ENCODE measurements at regions not wholly inside any gene's neighbourhood (a gene's known extent, or its start where the extent isn't known, plus 50 kb on each side); places are given as distances from the start of the nearest gene placed in this dataset.

DNA sequence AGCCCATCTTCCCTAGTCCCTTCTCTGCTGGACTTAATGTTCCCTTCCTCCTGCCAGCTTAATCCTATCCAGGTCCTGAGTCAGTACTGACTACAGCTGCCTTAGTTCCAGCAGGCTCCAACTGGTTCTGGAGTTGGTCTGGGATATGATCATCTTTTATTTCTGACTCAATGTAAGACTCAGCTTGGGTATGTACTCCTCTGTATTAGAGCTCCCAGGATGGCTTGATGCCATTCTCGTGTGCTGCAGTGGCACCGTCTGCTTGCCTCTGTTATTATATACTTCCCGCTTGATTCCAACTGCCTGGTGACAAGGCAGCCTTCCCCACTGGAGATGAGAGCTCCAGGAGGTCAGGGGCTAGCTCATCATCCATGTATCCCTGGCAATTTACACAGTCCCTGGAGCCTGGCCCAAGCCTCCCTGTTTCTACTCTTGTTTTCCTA is 164.4 kb upstream of the DPT start:
- TF ChIP-seq, protein P1, sequence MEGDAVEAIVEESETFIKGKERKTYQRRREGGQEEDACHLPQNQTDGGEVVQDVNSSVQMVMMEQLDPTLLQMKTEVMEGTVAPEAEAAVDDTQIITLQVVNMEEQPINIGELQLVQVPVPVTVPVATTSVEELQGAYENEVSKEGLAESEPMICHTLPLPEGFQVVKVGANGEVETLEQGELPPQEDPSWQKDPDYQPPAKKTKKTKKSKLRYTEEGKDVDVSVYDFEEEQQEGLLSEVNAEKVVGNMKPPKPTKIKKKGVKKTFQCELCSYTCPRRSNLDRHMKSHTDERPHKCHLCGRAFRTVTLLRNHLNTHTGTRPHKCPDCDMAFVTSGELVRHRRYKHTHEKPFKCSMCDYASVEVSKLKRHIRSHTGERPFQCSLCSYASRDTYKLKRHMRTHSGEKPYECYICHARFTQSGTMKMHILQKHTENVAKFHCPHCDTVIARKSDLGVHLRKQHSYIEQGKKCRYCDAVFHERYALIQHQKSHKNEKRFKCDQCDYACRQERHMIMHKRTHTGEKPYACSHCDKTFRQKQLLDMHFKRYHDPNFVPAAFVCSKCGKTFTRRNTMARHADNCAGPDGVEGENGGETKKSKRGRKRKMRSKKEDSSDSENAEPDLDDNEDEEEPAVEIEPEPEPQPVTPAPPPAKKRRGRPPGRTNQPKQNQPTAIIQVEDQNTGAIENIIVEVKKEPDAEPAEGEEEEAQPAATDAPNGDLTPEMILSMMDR (conservative IDR thresholded peaks at IDR 0.05; ENCODE audit: control insufficient read depth, insufficient read depth, low read depth, low read length) = no peak
- DNase-seq (ENCODE audit: low read depth) = peak; percentile 91
- no peak overlapping the region for H3K4me3 ChIP-seq (ENCODE audit: control insufficient read depth, low read depth, low read length)

DNA sequence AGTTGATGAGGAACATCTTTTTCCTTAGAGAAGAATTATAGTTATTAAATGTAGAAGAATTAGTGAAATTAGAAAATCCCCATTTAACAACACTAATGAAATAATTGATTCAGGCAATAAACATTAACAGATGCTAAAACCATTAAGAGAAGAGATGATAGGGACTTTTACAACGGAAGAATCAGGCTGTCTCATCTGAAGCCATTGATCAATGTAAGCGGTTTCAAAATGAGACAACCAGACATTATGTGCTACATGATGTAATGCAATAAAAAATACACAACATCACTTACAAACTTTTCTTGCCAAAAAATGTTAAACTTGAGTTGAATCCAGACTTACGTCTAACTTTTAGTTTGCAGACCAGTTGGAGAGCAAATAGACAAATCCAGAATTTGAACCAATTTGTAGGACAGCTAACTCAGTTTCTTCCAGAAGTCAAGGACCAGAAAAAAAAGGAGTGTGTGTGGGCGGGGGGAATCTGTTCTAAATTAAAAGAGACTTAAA is 165.4 kb upstream of the DPT start:
- H3K4me3 ChIP-seq (ENCODE audit: control insufficient read depth, low read depth, low read length) = no peak overlapping the region
- peak; percentile 47 for DNase-seq (ENCODE audit: low read depth)
- TF ChIP-seq, protein P1 (conservative IDR thresholded peaks at IDR 0.05; ENCODE audit: control insufficient read depth, insufficient read depth, low read depth, low read length) = no peak

DNA sequence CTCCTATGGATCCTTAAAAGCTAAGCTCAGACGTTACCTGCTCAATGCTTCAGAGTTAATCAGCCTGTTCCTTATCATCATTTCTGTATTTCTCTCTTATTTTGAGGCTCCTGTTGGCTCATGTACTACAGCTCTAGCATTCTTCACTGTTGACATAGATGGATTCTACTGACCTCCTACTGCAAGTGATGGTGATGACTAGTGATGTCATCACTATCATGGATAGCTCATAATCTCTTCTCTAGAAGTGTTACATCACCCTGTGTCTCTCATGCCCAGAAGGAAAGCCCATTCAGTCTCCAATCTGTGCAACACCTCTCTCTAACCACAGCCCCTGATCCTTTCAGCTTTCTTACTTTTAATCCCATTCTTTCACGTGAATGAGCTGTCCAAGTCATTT is 168.2 kb upstream of the DPT start:
- TF ChIP-seq, protein P1 (conservative IDR thresholded peaks at IDR 0.05; ENCODE audit: control insufficient read depth, insufficient read depth, low read depth, low read length) = no peak
- no peak overlapping the region for H3K4me3 ChIP-seq (ENCODE audit: control insufficient read depth, low read depth, low read length)
- DNase-seq (ENCODE audit: low read depth) = peak; percentile 21

DNA sequence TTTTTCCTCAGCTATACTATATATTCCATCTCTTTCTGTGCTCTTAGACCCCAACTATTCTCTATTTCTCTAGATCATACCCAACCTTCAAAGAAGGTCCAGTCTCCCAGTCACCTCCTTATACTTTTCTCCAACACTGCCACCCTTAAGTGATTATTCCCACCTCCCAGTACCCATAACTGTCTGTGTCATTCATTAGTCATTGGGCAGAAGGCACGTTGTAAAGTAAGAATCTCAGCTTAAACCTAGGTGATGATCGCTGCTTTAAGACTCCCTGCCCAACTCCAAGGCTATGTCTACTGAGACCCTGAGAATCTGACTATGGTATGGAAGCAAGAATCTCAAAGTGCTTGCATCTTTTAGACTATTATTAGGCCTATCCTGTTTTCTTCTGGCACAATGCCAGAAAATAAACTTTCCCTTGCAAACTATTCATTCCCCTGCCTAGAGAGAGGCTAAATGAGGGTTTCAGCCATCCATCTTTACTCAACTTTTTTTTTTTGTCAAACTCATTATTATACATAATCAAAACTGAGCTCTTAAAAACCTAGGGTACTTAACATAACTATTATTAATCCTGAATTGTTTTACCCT is 174.3 kb upstream of the DPT start:
- H3K4me3 ChIP-seq (ENCODE audit: control insufficient read depth, low read depth, low read length) = no peak overlapping the region

GRCh38 chr1:168905633-168906032 is 176.6 kb upstream of the DPT start:
- TF ChIP-seq, protein P1 (conservative IDR thresholded peaks at IDR 0.05; ENCODE audit: control insufficient read depth, insufficient read depth, low read depth, low read length) = no peak
- no peak overlapping the region for H3K4me3 ChIP-seq (ENCODE audit: control insufficient read depth, low read depth, low read length)
- DNase-seq (ENCODE audit: low read depth) = no peak

More for the DNA sequence above, 174.3 kb upstream of the DPT start:
- no peak for DNase-seq (ENCODE audit: low read depth)
- TF ChIP-seq, protein P1 (conservative IDR thresholded peaks at IDR 0.05; ENCODE audit: control insufficient read depth, insufficient read depth, low read depth, low read length) = no peak

- TF ChIP-seq, protein P1 (conservative IDR thresholded peaks at IDR 0.05; ENCODE audit: control insufficient read depth, insufficient read depth, low read depth, low read length) = no peak
- no peak for DNase-seq (ENCODE audit: low read depth)
- H3K4me3 ChIP-seq (ENCODE audit: control insufficient read depth, low read depth, low read length) = no peak overlapping the region
Observed at GRCh38 chr1:168906367-168906766, 177.4 kb upstream of the DPT start.
